ENCODE measurements at regions not wholly inside any gene's neighbourhood (a gene's known extent, or its start where the extent isn't known, plus 50 kb on each side); places are given as distances from the start of the nearest gene placed in this dataset.

- H3K4me3 ChIP-seq: no peak overlapping the region
- H3K27me3 ChIP-seq: peaks cover 0 to 31% of the 10 kb centered on the region in 2 donors
- no peaks in the 10 kb centered on the region for H3K36me3 ChIP-seq
- no peak for DNase-seq (ENCODE audit: low spot score in 2 of 2)
- TF ChIP-seq POLR2A (IDR thresholded peaks at IDR 0.05): no peak
- no peak for TF ChIP-seq CTCF (IDR thresholded peaks at IDR 0.05)
- no peak for TF ChIP-seq POLR2AphosphoS5 (IDR thresholded peaks at IDR 0.05)
- H3K9me3 ChIP-seq: no peaks in the 10 kb centered on the region
- no peaks in the 10 kb centered on the region for H3K4me1 ChIP-seq
- no peak overlapping the region for H3K27ac ChIP-seq
- intact Hi-C loops (cut with DNase I; ENCODE audit: low total_unique reads): no loop called here
Observed at GRCh38 chrX:42073448-42073847, 150.1 kb upstream of the CASK start.

GRCh38 chrX:42070866-42071265 is 147.5 kb upstream of the CASK start:
- Histone ChIP-seq H3K27ac (no peak overlapping the region), H3K4me3 (no peak overlapping the region), H3K9me3 (no peaks in the 10 kb centered on the region), H3K36me3 (no peaks in the 10 kb centered on the region), H3K4me1 (no peaks in the 10 kb centered on the region), H3K27me3 (peaks cover 0 to 30% of the 10 kb centered on the region in 2 donors)
- no peak for DNase-seq (ENCODE audit: low spot score in 2 of 2)
- intact Hi-C loops (cut with DNase I; ENCODE audit: low total_unique reads): no loop called here
- TF ChIP-seq POLR2A (IDR thresholded peaks at IDR 0.05) (no peak), CTCF (IDR thresholded peaks at IDR 0.05) (no peak), POLR2AphosphoS5 (IDR thresholded peaks at IDR 0.05) (no peak)

DNA sequence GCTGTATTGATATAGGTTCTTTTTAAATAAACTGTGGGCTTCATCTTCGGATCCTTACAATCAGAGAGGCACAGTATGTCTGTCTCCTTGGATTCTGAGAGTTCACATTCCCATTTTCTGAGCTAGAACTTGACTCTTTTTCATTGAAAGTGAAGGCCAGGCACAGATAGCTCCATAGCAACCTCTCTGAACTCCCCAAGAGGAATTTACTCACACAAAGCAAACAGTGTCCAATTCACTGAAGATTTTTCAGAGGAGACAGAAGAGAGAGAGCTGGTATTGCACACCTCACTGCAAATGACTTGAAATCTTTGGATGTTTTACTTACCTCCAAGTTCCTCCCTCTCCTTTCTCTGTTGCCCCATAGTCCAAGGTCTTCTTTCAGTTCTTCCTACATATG is 130.9 kb upstream of the CASK start:
- Histone ChIP-seq H3K36me3 (no peaks in the 10 kb centered on the region), H3K4me1 (no peaks in the 10 kb centered on the region), H3K27me3 (no peaks in the 10 kb centered on the region), H3K27ac (no peak overlapping the region), H3K4me3 (no peak overlapping the region), H3K9me3 (no peaks in the 10 kb centered on the region)
- DNase-seq (ENCODE audit: low spot score in 2 of 2): no peak
- intact Hi-C loops (cut with DNase I; ENCODE audit: low total_unique reads): no loop called here
- TF ChIP-seq CTCF (IDR thresholded peaks at IDR 0.05) (no peak), POLR2AphosphoS5 (IDR thresholded peaks at IDR 0.05) (no peak)

DNA sequence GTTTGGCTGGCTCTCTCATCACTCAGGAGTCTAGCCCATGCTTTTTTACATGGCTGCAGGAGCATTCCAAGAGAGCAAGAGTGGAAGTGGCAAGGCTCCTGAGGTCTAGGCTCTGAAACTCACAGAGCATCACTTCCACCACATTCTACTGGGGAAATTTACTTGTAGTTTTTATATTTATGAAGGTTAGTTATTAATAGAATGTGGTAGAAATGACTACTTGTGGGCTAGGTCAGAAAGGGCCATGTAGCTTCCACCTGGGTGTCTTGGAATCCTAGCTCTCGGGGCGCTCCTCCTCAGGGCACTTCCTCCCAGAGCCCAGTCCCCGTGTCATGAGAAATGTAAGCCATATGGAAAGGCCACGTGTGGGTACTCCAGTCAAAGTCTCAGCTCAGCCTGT is 127.0 kb upstream of the CASK start:
- Histone ChIP-seq H3K9me3 (no peaks in the 10 kb centered on the region), H3K4me1 (no peaks in the 10 kb centered on the region), H3K27ac (no peak overlapping the region), H3K27me3 (peaks cover 0 to 4% of the 10 kb centered on the region in 2 donors), H3K4me3 (no peak overlapping the region), H3K36me3 (no peaks in the 10 kb centered on the region)
- intact Hi-C loops (cut with DNase I; ENCODE audit: low total_unique reads): no loop called here
- DNase-seq (ENCODE audit: low spot score in 2 of 2): no peak
- TF ChIP-seq POLR2A (IDR thresholded peaks at IDR 0.05): no peak
- no peak for TF ChIP-seq POLR2AphosphoS5 (IDR thresholded peaks at IDR 0.05)

DNA sequence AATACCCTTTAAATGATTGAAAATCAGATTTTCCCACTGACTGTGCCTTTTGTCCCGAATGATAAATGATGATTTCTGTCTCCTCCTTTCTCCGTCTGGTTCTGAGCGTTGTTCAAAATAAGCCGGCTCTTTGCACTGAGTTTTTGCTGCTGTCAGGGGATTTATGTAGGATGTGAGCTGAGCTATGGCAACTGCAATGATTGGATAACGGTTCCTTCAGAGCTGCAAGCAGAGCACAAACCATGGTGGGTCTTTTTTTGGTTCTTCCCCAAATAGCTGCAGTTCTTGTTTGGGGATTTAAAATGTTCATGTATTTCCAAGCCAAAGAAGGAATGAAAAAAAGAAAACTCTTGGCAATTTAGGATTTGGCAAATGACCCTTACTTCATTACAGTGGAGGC is 124.5 kb upstream of the CASK start:
- TF ChIP-seq POLR2A (IDR thresholded peaks at IDR 0.05): no peak
- no peak for TF ChIP-seq CTCF (IDR thresholded peaks at IDR 0.05)
- TF ChIP-seq POLR2AphosphoS5 (IDR thresholded peaks at IDR 0.05): no peak
- no peak overlapping the region for H3K27ac ChIP-seq
- intact Hi-C loops (cut with DNase I; ENCODE audit: low total_unique reads): no loop called here
- no peak overlapping the region for H3K4me3 ChIP-seq
- DNase-seq (ENCODE audit: low spot score in 2 of 2): no peak
- H3K27me3 ChIP-seq: peaks cover 0 to 6% of the 10 kb centered on the region in 2 donors
- no peaks in the 10 kb centered on the region for H3K9me3 ChIP-seq
- H3K4me1 ChIP-seq: no peaks in the 10 kb centered on the region
- H3K36me3 ChIP-seq: no peaks in the 10 kb centered on the region

DNA sequence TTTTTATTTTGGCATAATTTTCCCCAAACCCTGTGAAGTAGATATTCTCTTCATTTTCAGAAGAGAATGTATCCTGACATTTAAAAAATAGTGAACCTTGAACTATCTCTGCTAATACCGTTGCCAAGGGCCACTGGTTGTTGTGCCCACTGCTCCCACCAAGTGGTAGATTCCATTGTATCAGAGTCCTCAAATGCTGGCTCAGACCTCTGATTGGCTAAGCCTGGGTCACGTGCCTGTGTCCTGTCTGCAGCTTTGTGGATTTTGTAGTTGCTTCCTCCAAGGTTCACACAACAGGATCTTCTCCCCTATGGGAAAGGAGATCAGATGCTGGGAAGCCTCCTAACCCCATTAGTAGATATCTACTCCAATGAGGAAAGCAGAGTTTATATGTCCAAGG is 104.8 kb upstream of the CASK start:
- H3K4me3 ChIP-seq: no peak overlapping the region
- H3K36me3 ChIP-seq: no peaks in the 10 kb centered on the region
- TF ChIP-seq POLR2AphosphoS5 (IDR thresholded peaks at IDR 0.05) (no peak), CTCF (IDR thresholded peaks at IDR 0.05) (no peak), POLR2A (IDR thresholded peaks at IDR 0.05) (no peak)
- DNase-seq (ENCODE audit: low spot score in 2 of 2): no peak
- peaks cover 0 to 6% of the 10 kb centered on the region in 2 donors for H3K9me3 ChIP-seq
- H3K4me1 ChIP-seq: no peaks in the 10 kb centered on the region
- H3K27me3 ChIP-seq: peaks cover 0 to 17% of the 10 kb centered on the region in 2 donors
- H3K27ac ChIP-seq: no peak overlapping the region
- intact Hi-C loops (cut with DNase I; ENCODE audit: low total_unique reads): no loop called here
